Mucosa of descending colon (tissue), 3 donors: ENCODE measurements at regions not wholly inside any gene's neighbourhood (a gene's known extent, or its start where the extent isn't known, plus 50 kb on each side); places are given as distances from the start of the nearest gene placed in this dataset.
"Not testable (repeated sequence)": the region's sequence is repeated elsewhere in the genome, so short reads cannot be mapped to it uniquely, and the experiment has no call there.

ENCODE experiments used
- ATAC-seq: fragments of 200-7000 bp; cut with Tn5 transposase; one replicate; pipeline ENCODE4 v1.9.1; 2020; ENCODE audit warnings: mild to moderate bottlenecking, moderate library complexity
- DNase-seq, 3 donors: peaks; one replicate each; pipeline ENCODE4 v3.0.0-alpha.2; 2020
- H3K36me3 ChIP-seq: fragments of 200-600 bp; one replicate; pipeline ENCODE4 v1.8.0; 2021; ENCODE audit warnings: low read depth, mild to moderate bottlenecking
- H3K4me1 ChIP-seq: fragments of 200-600 bp; one replicate; pipeline ENCODE4 v1.8.0; 2021; ENCODE audit warnings: low read depth, mild to moderate bottlenecking
- H3K4me3 ChIP-seq: fragments of 200-600 bp; one replicate; pipeline ENCODE4 v1.8.0; 2021; ENCODE audit warnings: mild to moderate bottlenecking
- H3K9me3 ChIP-seq: fragments of 200-600 bp; one replicate; pipeline ENCODE4 v1.8.0; 2021; ENCODE audit warnings: mild to moderate bottlenecking
- intact Hi-C, 2 donors: fragments of 100-400 bp; cut with DNase I in 1 of 2; cut with micrococcal nuclease in 1 of 2; formaldehyde crosslinking; loops; one replicate each; pipeline versions ENCODE4 v1.11.0 to v1.11.1; 2022; cut with DNase I, micrococcal nuclease
- TF ChIP-seq, protein P1 (sequence below): fragments of 200-600 bp; IDR thresholded peaks from one replicate; pipeline ENCODE4 v1.8.0; 2022; ENCODE audit warnings: antibody characterized with exemption, mild to moderate bottlenecking
- donor health status: DM: no; HTN: no; CAD: no; lungs with moderate emphysema.
- donor health status: DM: no; HTN: no; CAD: no.
- donor health status: DM: no; HTN: yes; CAD: no.

DNA sequence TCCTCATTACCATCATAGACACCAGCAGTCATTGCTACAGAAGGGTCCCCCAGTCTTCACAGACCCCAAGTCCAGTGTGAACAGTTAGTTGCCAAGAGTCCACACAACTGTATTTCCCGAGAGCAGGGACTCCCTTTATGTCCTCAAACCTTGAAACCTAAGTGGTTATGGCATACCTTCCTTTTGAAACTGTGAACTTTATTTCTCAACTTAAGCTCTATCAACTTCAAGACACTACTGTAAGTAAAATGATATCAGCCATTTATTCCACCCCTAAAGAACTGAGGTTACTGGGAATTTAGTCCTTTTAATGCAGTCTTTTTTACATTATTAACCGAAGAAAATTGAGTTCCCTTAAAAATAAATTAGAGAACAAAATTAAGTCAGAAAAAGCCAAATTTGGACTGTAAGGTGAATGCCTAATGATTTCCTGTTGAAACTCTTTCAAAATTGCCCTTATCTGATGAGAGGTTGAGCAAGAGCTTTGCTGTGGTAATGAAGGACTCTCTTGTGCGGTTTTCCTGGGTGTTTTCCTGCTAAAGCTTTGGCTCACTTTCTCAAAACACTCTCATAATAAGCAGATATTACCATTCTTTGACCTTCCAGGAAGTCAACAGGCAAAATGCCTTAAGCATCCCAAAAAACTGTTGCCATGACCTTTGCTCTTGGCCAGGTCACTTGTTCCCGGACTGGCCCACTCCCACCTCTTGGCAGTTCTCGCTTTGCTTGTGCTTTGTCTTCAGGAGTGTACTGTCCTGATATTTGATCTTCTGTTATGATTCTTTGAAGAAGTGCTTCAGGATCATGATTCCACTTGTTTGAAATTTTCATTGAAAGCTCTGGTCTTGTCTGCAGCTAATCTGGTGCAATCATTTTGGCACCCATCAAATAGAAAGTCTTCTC is 765.4 kb upstream of the ANO3 start:
- intact Hi-C loops, result no loop called here
- H3K4me1 ChIP-seq, result no peaks in the 10 kb centered on the region
- no peak for ATAC-seq
- DNase-seq, result no peak
- no peaks in the 10 kb centered on the region for H3K36me3 ChIP-seq
- H3K9me3 ChIP-seq, result no peaks in the 10 kb centered on the region
- H3K4me3 ChIP-seq, result no peak overlapping the region
- TF ChIP-seq, protein P1, sequence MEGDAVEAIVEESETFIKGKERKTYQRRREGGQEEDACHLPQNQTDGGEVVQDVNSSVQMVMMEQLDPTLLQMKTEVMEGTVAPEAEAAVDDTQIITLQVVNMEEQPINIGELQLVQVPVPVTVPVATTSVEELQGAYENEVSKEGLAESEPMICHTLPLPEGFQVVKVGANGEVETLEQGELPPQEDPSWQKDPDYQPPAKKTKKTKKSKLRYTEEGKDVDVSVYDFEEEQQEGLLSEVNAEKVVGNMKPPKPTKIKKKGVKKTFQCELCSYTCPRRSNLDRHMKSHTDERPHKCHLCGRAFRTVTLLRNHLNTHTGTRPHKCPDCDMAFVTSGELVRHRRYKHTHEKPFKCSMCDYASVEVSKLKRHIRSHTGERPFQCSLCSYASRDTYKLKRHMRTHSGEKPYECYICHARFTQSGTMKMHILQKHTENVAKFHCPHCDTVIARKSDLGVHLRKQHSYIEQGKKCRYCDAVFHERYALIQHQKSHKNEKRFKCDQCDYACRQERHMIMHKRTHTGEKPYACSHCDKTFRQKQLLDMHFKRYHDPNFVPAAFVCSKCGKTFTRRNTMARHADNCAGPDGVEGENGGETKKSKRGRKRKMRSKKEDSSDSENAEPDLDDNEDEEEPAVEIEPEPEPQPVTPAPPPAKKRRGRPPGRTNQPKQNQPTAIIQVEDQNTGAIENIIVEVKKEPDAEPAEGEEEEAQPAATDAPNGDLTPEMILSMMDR, result no peak

- H3K36me3 ChIP-seq, result no peaks in the 10 kb centered on the region
- no peaks in the 10 kb centered on the region for H3K4me1 ChIP-seq
- TF ChIP-seq, protein P1, result no peak
- intact Hi-C loops, result no loop called here
- no peaks in the 10 kb centered on the region for H3K9me3 ChIP-seq
- H3K4me3 ChIP-seq, result no peak overlapping the region
- no peak for DNase-seq
- ATAC-seq, result no peak
Observed at GRCh38 chr11:25576320-25576719, 755.6 kb upstream of the ANO3 start.

DNA sequence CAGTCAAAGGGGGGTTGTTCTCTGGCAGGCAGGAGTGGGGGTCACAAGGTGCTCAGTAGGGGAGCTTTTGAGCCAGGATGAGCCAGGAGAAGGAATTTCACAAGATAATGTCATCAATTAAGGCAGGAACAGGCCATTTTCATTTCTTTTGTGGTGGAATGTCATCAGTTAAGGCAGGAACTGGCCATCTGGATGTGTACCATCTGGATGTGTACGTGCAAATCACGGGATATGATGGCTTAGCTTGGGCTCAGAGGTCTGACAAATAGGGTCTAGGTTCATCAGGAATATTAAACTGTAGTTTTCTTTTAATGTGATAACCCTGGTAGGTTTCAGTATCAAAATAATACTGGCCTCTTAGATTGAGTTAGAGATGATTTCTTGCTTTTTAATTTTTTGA is 752.4 kb upstream of the ANO3 start:
- intact Hi-C loops, H3K4me1 ChIP-seq, H3K36me3 ChIP-seq, H3K9me3 ChIP-seq, ATAC-seq, H3K4me3 ChIP-seq, DNase-seq: not testable (repeated sequence)

DNA sequence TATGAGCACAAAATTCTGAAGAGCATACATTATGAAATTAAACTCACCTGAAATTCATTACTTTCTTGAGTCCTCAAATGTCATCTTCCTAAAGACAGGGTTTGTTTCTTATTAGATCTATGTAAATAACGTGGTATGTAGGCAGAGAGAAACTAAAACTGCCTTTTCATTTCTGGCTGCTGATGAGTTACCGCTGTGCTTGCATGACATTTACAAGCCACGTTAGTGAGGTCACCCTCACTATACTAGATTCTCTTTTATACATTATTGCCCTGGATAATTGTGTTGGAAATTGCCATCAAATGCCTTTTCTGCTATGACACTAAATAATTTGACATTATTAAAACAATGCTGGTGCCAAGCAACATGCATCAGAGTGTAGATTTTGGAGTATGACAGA is 748.3 kb upstream of the ANO3 start:
- ATAC-seq (no peak), DNase-seq (no peak)
- Histone ChIP-seq H3K36me3 (no peaks in the 10 kb centered on the region), H3K4me1 (no peaks in the 10 kb centered on the region), H3K4me3 (no peak overlapping the region), H3K9me3 (no peaks in the 10 kb centered on the region)
- intact Hi-C loops, result no loop called here
- TF ChIP-seq, protein P1, result no peak

DNA sequence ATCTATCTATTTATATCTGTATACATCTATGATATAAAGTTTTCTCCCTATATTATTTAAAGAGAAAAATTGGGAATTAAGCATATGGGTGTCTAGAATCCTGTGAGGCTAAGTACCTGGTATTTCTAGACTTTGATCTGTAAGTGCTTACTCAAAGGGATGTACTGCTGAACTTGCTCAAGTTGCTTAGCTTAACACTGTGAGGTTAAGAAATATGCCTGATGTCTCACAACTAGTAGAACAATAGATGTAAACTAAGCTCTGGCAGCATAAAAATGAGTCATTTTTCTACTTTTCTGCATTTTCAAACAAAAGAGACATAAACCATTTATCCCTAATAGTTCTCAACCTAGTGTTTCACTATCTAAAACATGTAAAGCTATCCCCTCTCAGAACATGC is 744.4 kb upstream of the ANO3 start:
- Histone ChIP-seq H3K9me3 (peaks cover 2% of the 10 kb centered on the region), H3K36me3 (no peaks in the 10 kb centered on the region), H3K4me3 (no peak overlapping the region), H3K4me1 (no peaks in the 10 kb centered on the region)
- TF ChIP-seq, protein P1, result no peak
- no peak for ATAC-seq
- no peak for DNase-seq
- intact Hi-C loops, result no loop called here

DNA sequence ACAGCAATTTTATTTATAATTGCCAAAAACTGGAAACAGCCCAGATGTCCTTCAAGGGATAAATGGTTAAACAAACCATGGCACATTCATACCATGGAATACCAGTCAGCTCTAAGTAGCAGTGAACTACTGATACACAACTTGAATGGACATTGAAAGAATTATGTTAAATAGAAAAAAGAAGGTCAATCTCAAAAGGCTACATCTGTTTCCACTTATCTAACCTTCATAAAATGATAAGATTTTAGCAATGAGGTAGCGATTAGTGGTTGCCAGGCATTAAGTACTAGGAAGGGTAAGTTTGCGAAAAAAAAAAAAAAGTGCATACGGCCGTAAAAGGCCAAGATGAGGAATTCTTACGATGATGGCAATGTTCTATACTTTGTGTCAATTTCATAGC is 738.7 kb upstream of the ANO3 start:
- TF ChIP-seq, protein P1, result no peak
- DNase-seq, result no peak

More for the DNA sequence above, 738.7 kb upstream of the ANO3 start:
- intact Hi-C loops, result no loop called here
- ATAC-seq, result no peak
- Histone ChIP-seq H3K4me3 (no peak overlapping the region), H3K9me3 (peaks cover 2% of the 10 kb centered on the region), H3K4me1 (no peaks in the 10 kb centered on the region), H3K36me3 (no peaks in the 10 kb centered on the region)
